ENCODE measurements at regions not wholly inside any gene's neighbourhood (a gene's known extent, or its start where the extent isn't known, plus 50 kb on each side); places are given as distances from the start of the nearest gene placed in this dataset.

- H3K4me1 ChIP-seq: no peaks in the 10 kb centered on the region
- no peak overlapping the region for H3K27ac ChIP-seq
- H3K9me3 ChIP-seq: no peaks in the 10 kb centered on the region
- FAIRE-seq: no peak
- TF ChIP-seq JUNB (IDR thresholded peaks at IDR 0.05): no peak
- no peak for TF ChIP-seq EHF (CRISPR knock-in tag; IDR thresholded peaks at IDR 0.05)
- no peak for TF ChIP-seq NPAS2 (CRISPR knock-in tag; IDR thresholded peaks at IDR 0.05; ENCODE audit: borderline replicate concordance)
- TF ChIP-seq HDAC2 (IDR thresholded peaks at IDR 0.05): no peak
- TF ChIP-seq ATOH8 (CRISPR knock-in tag; IDR thresholded peaks at IDR 0.05; ENCODE audit: low read depth): no peak
- TF ChIP-seq CTCF (IDR thresholded peaks at IDR 0.05): no peak
- TF ChIP-seq KDM5A (IDR thresholded peaks at IDR 0.05): no peak
- TF ChIP-seq FOSB (CRISPR knock-in tag; IDR thresholded peaks at IDR 0.05): no peak
- no peak for TF ChIP-seq HOXB5 (CRISPR knock-in tag; IDR thresholded peaks at IDR 0.05)
- TF ChIP-seq MAZ (IDR thresholded peaks at IDR 0.05; ENCODE audit: borderline replicate concordance, low read depth, low read length): no peak
- TF ChIP-seq NFE2L2 (conservative IDR thresholded peaks at IDR 0.05; ENCODE audit: low read length): no peak
- TF ChIP-seq HOXA7 (CRISPR knock-in tag; IDR thresholded peaks at IDR 0.05): no peak
- TF ChIP-seq CBX2 (IDR thresholded peaks at IDR 0.05; ENCODE audit: borderline replicate concordance, low read depth): no peak
- TF ChIP-seq SMC3 (IDR thresholded peaks at IDR 0.05): no peak
- TF ChIP-seq POLR2AphosphoS2 (conservative IDR thresholded peaks at IDR 0.05; ENCODE audit: low read length): no peak
- no peak for TF ChIP-seq E2F6 (IDR thresholded peaks at IDR 0.05; ENCODE audit: borderline replicate concordance, low read depth)
- no peak for TF ChIP-seq HMGXB4 (CRISPR knock-in tag; IDR thresholded peaks at IDR 0.05; ENCODE audit: borderline replicate concordance)
- TF ChIP-seq BHLHE40 (IDR thresholded peaks at IDR 0.05; ENCODE audit: low read depth, low read length): no peak
- H3K4me2 ChIP-seq: peak overlapping the region; percentile 46
- H3K4me3 ChIP-seq: no peak overlapping the region
- CTCF ChIA-PET: interaction anchor here (0.6 kb wide), 1 partner anchor 1973 kb away, joined by 3 read pairs; no protein-coding TSS in a partner anchor
- ATAC-seq: no peak
- POLR2A ChIA-PET: no interaction called here
- DNase-seq (ENCODE audit: low read depth in 1 of 2, low spot score in 1 of 2): peak in 1 of 2 experiments; percentile 8
Observed at GRCh38 chr10:108598831-108599230, 1324.5 kb downstream of the XPNPEP1 start.

GRCh38 chr10:108598320-108598695 lies 1325.0 kb downstream of the XPNPEP1 start:
- Histone ChIP-seq H3K27ac (no peak overlapping the region), H3K9me3 (no peaks in the 10 kb centered on the region), H3K4me1 (no peaks in the 10 kb centered on the region), H3K4me3 (no peak overlapping the region), H3K4me2 (no peak overlapping the region)
- no peak for DNase-seq (ENCODE audit: low read depth in 1 of 2, low spot score in 1 of 2)
- ChIA-PET CTCF (interaction anchor here (0.6 kb wide), 1 partner anchor 1973 kb away, joined by 3 read pairs; no protein-coding TSS in a partner anchor), POLR2A (no interaction called here)
- ATAC-seq: no peak
- WGBS (ENCODE audit: missing lambda C conversion rate): 7% methylated on average over 1 of the region's 1 CpG
- FAIRE-seq: no peak
- TF ChIP-seq POLR2AphosphoS2 (conservative IDR thresholded peaks at IDR 0.05; ENCODE audit: low read length) (no peak), CEBPB (IDR thresholded peaks at IDR 0.05) (no peak), ZFP36 (IDR thresholded peaks at IDR 0.05; ENCODE audit: borderline replicate concordance, partially characterized antibody) (no peak), PHF8 (IDR thresholded peaks at IDR 0.05; ENCODE audit: borderline replicate concordance, low read depth) (no peak), HMGXB4 (CRISPR knock-in tag; IDR thresholded peaks at IDR 0.05; ENCODE audit: borderline replicate concordance) (no peak), KDM1A (IDR thresholded peaks at IDR 0.05; ENCODE audit: low read depth) (no peak), ZSCAN20 (CRISPR knock-in tag; IDR thresholded peaks at IDR 0.05) (no peak), POLR2A (IDR thresholded peaks at IDR 0.05; ENCODE audit: low read length) (no peak), REST (IDR thresholded peaks at IDR 0.05) (no peak), NR3C1 (IDR thresholded peaks at IDR 0.05) (no peak), NFE2L2 (conservative IDR thresholded peaks at IDR 0.05; ENCODE audit: low read length) (no peak), RCOR1 (IDR thresholded peaks at IDR 0.05; ENCODE audit: low read depth, low read length) (no peak)
